ENCODE measurements at regions not wholly inside any gene's neighbourhood (a gene's known extent, or its start where the extent isn't known, plus 50 kb on each side); places are given as distances from the start of the nearest gene placed in this dataset.
"Not testable (repeated sequence)": the region's sequence is repeated elsewhere in the genome, so short reads cannot be mapped to it uniquely, and the experiment has no call there.

DNA sequence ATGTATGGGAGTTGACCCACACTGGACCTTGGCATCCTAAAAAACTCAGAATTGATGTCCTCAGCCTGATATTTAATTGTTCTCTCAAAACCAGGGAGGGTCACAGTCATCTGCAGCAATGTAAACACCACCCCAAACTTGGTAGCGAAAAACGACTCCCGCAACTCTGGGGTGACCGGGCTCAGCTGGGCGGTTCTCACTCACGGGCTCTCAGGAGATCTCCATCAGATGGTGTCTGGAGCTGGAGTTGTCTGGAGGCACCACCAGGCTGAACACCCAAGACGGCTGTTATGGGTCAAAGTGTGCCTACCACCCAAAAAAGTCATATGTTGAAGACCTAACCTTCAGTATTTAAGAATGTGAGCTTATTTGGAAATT, 50.9 kb upstream of the NXT1 start:
- DNase-seq (ENCODE audit: low spot score), result no peak

- DNase-seq (ENCODE audit: low spot score), result no peak
Measured at GRCh38 chr20:23298926-23299672, 51.5 kb upstream of the NXT1 start.

GRCh38 chr20:23298155-23298554, 52.4 kb upstream of the NXT1 start:
- DNase-seq (ENCODE audit: low spot score), result no peak

DNA sequence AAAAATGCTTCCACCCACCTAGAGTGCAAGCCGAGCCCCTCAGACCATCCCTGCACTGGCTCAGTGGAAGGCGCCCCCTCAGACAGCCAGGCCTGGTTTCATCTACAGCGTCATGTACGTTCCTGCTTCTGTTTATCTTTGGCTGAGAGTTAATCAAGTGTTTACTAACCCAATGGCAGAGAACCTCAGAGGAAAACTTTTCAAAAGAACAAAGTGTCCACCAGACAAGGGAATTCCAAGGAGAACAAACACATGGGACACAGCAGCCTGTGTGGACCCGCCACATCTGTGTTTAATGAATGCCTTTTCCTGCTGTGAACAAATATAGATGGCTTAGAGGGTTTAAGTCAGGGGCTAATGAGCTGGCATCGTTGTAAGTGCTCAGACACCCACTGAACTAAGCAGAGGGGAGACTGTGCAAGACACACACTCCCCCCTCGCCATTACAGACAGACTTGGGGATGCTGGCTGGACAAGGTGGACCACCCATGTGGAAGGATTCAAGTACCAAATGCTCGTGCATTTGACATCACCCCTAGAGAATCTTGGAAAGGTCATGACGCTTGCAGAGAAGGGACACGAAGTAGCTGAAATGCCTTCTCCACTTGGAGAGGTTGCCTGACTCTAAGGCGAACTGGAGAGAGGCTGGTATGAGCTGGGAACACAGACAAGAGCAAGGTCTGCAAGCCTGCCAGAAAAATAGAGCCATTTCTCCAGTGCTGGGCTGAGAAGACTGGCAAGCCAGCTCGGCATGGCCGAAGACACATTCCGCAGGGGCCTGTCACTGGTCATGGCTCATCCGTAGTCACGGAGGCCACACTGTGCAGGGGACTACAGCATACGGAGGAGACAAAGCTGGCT, 53.5 kb upstream of the NXT1 start:
- no peak for DNase-seq (ENCODE audit: low spot score)

DNA sequence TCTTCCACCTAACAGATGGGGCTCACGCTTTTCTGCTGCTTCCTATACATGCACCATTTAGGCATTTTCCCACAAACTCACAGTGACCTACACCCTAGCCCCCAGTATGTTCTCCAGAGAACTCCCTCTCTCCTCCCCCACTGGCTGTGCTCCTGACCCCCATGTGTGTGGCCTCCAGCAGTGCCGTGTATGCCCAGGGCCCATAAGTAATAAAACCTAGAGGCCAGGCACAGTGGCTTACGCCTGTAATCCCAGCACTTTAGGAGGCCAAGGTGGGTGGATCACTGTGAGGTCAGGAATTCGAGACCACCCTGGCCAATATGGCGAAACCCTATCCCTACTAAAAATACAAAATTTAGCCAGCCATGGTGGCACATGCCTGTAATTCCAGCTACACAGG, 54.7 kb upstream of the NXT1 start:
- DNase-seq (ENCODE audit: low spot score), result no peak

- DNase-seq (ENCODE audit: low spot score), result no peak
Measured at GRCh38 chr20:23294671-23295070, 55.9 kb upstream of the NXT1 start.

GRCh38 chr20:23294166-23294565, 56.4 kb upstream of the NXT1 start:
- DNase-seq (ENCODE audit: low spot score), result no peak

DNA sequence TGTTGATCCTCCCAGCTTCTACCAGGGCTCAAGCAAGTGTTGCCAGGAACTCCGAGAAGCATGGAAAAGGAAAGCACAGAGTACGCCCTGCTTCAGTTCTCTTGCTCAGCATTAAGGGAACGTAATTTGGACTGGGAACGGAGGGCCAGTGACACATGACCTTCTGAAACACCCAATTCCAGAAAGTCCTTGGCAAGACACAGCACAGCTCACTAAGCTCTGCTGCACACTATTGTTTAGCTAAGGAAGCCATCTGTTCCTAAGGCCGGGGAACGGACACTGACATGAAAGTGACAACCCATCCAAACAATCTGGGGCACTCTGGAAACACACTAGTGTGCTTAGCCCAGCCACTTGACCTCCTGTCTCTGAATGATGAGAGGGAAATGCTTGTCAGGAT, 56.9 kb upstream of the NXT1 start:
- no peak for DNase-seq (ENCODE audit: low spot score)

- DNase-seq (ENCODE audit: low spot score), result not testable (repeated sequence)
Measured at GRCh38 chr20:23292311-23292710, 58.3 kb upstream of the NXT1 start.

DNA sequence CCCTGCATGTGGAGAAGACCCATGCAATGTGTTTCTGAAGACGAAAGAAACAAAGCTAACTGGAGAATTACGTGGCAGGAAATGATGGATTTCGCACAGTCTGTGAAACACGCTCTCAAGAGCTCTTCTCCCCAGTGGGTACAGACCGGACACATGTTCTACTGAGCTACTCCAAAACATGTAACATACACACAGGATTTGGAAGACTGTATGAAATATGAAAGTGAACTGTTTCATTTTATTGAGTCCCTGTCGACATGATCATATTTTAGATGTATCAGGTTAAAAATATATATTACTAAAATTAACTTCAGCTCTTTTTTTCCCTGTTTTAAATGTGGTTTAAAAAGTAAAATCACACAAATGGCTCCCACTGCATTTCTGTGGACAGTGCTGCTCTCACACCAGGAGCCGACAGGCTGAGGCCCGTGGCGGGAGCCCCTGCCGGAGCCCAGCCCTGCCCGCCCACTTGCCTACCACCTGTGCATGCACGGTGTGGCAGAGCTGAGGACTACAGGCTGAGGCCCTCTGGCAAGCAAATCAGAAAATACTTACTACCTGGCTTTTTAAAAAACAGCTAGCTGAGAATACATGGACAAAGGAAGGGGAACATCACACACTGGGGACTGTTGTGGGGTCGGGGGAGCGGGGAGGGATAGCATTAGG, 58.9 kb upstream of the NXT1 start:
- no peak for DNase-seq (ENCODE audit: low spot score)

DNA sequence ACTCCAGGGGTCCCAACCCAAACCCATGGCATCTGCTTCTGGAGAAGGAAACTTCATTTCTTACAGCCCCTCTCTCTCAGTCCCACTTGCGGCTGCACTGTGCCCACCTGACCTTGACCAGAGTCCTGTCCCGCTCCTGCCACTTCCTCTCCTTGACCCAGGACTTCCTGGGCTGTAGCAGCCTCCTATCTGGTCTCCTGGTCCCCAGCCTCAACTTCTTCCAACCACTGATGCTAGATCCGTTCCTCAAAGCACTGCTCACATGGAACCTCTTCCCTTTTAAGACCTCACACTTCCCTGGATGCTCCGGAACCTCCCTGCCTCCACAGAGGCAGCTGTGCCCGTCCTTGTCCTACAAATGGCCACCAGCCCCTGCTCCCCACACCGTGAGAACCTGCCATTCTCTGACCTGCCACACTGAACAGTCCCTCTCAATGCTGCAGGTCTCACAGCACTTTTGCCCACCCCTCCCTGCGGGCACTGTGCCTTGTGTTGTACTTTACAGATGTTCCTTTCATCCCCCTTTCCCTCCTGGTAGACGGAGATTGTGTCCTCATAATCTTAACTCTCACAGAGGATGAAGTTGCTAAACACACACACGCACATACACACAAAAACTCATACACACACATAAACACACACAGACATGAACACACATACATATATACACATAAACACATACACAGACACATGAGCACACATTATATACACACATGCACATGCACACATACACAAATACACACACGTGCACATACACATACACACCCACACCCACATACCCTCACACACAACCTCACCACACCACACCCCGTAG, 59.6 kb upstream of the NXT1 start:
- DNase-seq (ENCODE audit: low spot score), result no peak

DNA sequence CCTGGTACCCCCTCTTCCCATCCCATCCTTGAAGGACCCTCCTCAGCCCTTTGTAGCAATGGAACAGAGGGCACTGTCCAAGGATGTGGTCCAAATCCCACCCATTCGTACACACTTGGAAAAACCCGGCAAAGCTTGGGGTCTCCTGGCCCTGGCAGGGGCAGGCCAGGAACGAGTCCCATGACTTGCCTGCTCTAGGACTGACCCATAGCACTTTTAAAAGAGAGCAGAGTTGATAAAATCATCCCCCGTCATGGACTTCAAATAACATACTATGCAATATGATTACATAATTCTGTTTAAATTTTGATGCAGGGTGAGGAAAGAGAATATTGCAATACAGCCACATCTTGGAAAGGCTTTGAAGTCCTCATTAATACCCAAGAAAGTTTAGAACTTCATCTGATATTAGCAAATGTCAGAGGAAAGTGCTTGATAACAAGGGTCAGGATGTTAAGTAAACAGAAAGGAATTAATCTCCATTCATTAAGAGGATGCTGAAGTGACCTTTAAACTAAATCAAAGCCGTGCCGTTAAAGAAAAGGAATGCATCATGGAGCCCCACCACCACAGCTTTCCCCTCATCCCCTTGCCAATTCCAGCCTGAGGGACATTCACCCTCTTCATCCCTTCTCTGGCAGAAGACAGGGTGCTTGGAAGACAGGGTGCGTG, 60.7 kb upstream of the NXT1 start:
- no peak for DNase-seq (ENCODE audit: low spot score)

DNA sequence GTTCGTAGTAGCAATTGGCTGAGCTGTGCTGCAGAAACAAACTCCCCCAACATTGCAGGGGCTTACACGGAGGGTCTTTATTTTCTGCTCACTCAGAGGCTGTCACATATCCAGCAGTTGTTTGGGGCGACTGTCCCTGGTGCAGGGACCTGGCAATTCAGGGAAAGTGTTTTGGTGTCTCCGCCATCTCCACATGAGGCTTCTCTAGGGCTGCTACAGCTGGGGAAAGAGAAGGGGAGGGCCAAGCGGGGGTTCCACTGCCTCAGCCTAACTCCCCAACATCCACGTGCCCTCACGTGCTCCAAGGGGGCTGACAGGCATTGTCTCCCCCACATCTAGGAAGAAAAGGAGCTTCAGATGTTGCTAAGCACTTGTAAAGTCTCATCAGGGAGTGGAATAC, 61.3 kb upstream of the NXT1 start:
- DNase-seq (ENCODE audit: low spot score), result no peak

DNA sequence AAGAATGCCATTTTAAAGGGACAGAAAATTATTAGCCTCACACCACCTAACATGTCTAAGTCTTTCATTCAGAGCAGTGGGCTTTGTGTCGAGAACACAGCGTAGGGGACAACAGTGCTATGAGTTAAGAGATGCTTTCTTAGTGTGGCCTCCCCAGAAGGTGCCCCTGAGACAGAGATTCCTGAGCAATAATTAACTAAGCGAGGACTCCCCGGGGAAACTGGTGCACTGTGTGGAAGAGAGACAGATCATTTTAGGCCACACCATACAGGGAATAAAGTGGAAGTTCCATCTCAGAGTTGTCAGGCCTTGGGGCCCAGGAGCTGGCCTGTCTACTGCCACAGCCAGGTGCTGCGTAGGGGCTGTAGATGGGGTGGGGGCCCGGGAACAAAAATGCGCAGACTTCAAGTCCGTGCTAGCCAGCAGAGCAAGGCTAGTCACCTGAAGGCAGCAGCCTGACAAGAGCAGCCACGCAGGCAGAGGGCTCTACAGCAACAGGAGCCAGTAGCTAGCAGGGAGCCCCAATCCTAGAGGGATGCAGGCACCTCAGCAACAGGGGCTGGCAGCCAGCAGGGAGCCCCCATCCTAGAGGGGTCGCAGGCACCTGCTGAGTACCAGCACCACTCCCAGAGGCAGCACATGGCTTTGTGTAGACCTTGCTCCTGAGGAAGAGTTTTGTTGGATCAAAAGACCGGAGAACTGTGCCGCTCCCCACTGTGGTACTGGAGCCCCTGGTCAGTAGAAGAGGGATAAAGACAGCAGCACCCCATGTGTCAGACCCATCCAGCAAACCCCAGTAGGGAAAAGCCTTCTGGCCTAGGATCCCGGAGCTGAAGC, 63.0 kb upstream of the NXT1 start:
- DNase-seq (ENCODE audit: low spot score), result no peak

- no peak for DNase-seq (ENCODE audit: low spot score)
Measured at GRCh38 chr20:23286346-23286745, 64.2 kb upstream of the NXT1 start.

DNA sequence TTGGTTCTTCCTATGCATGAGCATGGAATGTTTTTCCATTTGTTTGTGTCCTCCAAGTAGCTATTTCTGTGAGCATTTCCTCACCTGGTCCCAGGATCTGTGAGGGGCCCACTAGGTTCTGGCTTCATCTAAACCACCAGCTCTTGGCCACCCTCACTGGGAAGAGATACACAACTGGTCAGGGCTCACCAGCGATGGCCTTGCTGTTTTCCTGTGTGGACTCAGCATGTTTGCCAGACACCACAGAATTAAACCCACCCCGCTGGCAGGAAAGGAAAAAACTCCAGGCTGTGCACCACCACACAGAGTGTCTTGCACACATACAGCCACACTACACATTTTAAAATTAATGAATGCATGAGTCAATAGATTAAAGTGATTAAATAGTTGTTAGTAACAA, 65.1 kb upstream of the NXT1 start:
- no peak for DNase-seq (ENCODE audit: low spot score)

GRCh38 chr20:23284009-23284408, 66.6 kb upstream of the NXT1 start:
- no peak for DNase-seq (ENCODE audit: low spot score)

- DNase-seq (ENCODE audit: low spot score), result no peak
Measured at GRCh38 chr20:23283096-23283850, 67.3 kb upstream of the NXT1 start.

DNA sequence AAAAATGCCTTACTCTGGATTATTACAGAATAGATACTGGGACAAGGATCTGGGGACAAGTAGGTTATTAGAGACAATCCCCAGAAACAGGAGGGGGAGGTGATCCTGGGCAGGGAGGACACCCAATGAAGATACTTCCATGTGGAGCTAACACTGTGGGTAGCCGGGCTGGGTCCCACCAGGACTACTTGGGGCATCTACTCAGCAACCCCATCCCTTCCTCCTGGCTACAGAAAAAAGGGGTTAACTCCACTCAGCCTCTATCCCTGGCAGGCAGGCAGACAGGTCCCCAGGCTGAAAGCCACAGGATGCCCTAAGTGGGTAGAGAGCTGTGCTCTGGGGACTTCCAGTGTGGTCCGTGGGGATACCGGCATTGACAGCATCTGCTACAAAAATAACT, 68.0 kb upstream of the NXT1 start:
- DNase-seq (ENCODE audit: low spot score), result no peak

DNA sequence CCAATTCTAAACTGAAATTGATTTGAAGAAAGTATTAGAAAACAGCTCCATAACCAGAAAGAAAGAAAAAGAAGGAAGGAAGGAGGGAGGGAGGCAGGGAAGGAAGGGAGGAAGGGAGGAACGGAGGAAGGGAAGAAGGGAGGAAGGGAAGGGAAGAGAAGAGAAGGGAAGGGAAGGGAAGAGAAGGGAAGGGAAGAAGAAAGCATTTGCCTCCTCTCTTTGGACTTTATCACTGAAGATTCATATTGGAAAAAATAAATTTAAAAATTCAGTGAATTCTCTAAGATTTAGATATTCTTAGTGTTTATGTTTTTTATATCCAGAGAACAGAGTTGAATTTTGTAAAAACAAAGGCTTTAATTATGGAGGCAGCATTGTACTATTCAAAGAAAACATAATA, 68.5 kb upstream of the NXT1 start:
- no peak for DNase-seq (ENCODE audit: low spot score)

Data from activated CD4-positive, alpha-beta T cell treated with anti-CD3 and anti-CD28 coated beads, Interleukin-2, Interleukin-4, amounts not matched to agents 100 ng/mL and 50 ng/mL, durations not matched to agents 16 hours and 8 hours (primary cell).